IMR-90 (cell line): ENCODE measurements at regions not wholly inside any gene's neighbourhood (a gene's known extent, or its start where the extent isn't known, plus 50 kb on each side); places are given as distances from the start of the nearest gene placed in this dataset.

ENCODE experiments used
- MXI1 ChIP-seq: IDR thresholded peaks from 2 replicates; pipeline ENCODE4 v1.6.1; 2012; ENCODE audit warnings: low read depth, mild to moderate bottlenecking, low read length, moderate library complexity, borderline replicate concordance
- POLR2A ChIP-seq: IDR thresholded peaks from 2 replicates; pipeline ENCODE4 v1.6.1; 2012; ENCODE audit warnings: mild to moderate bottlenecking, low read depth, low read length
- TF ChIP-seq, protein P1 (sequence below): fragments of 150-350 bp; IDR thresholded peaks from 2 replicates; pipeline ENCODE4 v1.6.1; 2016; ENCODE audit warnings: low read depth, mild to moderate bottlenecking, low read length, moderate library complexity, borderline replicate concordance
- TF ChIP-seq, protein P2 (sequence below): conservative IDR thresholded peaks from 2 replicates; pipeline ENCODE4 v1.5.1; 2012; ENCODE audit warnings: mild to moderate bottlenecking, low read depth, low read length, improper control_type of control experiment

DNA sequence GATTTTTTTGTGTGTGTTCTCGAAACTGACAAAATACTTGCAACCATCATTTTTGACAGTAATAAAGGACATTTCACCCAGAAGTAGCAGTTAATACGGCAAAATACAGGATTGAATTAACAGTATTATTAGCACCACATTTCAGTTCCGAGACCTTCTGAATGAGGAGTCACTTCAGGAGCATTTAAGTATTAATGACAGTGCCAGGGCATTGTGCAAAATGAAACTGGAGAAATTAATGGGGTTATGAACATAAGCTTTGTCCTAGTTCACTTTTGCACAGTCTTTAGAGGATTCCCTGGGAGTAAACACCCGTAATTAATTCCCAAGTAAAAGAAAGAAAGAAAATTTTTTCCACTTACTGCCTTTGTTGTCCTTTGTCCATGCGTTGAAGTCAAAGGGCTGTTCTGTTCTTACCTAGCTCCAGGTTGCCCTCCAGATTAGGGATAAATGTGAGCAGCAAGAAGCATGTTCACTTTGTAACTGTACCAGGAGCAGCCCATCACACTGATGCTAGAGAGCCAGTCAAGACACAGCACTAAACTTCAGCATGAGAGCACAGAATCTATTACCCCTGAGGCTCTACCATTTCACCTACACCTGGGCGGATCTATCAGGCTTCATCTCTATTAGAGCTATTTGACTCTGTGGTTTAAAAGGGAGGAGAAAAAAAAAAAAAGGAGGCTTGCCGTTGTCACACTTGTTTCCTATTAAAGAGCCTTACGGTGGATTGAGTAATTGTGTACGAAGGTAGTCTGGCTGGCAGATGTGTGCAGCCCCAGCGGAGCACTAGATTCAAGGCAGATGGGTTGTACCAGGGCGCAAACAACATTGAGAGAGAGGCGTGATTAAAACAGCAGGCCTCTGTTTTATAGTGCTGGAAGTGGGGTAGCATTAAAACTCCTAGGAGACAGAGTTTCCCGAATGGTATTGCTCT lies 297.8 kb upstream of the SEMA3A start:
- TF ChIP-seq, protein P1, sequence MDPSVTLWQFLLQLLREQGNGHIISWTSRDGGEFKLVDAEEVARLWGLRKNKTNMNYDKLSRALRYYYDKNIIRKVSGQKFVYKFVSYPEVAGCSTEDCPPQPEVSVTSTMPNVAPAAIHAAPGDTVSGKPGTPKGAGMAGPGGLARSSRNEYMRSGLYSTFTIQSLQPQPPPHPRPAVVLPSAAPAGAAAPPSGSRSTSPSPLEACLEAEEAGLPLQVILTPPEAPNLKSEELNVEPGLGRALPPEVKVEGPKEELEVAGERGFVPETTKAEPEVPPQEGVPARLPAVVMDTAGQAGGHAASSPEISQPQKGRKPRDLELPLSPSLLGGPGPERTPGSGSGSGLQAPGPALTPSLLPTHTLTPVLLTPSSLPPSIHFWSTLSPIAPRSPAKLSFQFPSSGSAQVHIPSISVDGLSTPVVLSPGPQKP, result no peak
- TF ChIP-seq, protein P2, sequence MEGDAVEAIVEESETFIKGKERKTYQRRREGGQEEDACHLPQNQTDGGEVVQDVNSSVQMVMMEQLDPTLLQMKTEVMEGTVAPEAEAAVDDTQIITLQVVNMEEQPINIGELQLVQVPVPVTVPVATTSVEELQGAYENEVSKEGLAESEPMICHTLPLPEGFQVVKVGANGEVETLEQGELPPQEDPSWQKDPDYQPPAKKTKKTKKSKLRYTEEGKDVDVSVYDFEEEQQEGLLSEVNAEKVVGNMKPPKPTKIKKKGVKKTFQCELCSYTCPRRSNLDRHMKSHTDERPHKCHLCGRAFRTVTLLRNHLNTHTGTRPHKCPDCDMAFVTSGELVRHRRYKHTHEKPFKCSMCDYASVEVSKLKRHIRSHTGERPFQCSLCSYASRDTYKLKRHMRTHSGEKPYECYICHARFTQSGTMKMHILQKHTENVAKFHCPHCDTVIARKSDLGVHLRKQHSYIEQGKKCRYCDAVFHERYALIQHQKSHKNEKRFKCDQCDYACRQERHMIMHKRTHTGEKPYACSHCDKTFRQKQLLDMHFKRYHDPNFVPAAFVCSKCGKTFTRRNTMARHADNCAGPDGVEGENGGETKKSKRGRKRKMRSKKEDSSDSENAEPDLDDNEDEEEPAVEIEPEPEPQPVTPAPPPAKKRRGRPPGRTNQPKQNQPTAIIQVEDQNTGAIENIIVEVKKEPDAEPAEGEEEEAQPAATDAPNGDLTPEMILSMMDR, result no peak
- TF ChIP-seq MXI1, result no peak
- no peak for TF ChIP-seq POLR2A
